Upper lobe of right lung (tissue), 1 donor: ENCODE measurements at regions not wholly inside any gene's neighbourhood (a gene's known extent, or its start where the extent isn't known, plus 50 kb on each side); places are given as distances from the start of the nearest gene placed in this dataset.

ENCODE experiments used
- ATAC-seq: fragments of 200-7000 bp; cut with Tn5 transposase; one replicate; pipeline ENCODE4 v1.9.1; 2020; ENCODE audit warnings: mild to moderate bottlenecking, moderate library complexity
- DNase-seq: peaks from one replicate; pipeline ENCODE4 v3.0.0-alpha.2; 2020
- H3K27ac ChIP-seq: fragments of 200-600 bp; one replicate; pipeline ENCODE4 v1.8.0; 2022
- H3K27me3 ChIP-seq: fragments of 200-600 bp; one replicate; pipeline ENCODE4 v1.8.0; 2022; ENCODE audit warnings: mild to moderate bottlenecking
- H3K36me3 ChIP-seq: fragments of 200-600 bp; one replicate; pipeline ENCODE4 v1.8.0; 2022
- H3K4me1 ChIP-seq: fragments of 200-600 bp; one replicate; pipeline ENCODE4 v1.8.0; 2022
- H3K4me3 ChIP-seq: fragments of 200-600 bp; one replicate; pipeline ENCODE4 v1.8.0; 2022; ENCODE audit warnings: mild to moderate bottlenecking
- H3K9me3 ChIP-seq: fragments of 200-600 bp; one replicate; pipeline ENCODE4 v1.8.0; 2022
- CTCF ChIP-seq: fragments of 200-600 bp; IDR thresholded peaks from one replicate; pipeline ENCODE4 v1.8.0; 2022; ENCODE audit warnings: antibody characterized with exemption
- intact Hi-C: fragments of 100-400 bp; cut with DNase I; formaldehyde crosslinking; loops from one replicate; pipeline ENCODE4 v1.11.0; 2022
- donor health status: DM: no; HTN: yes; CAD: no; lungs with severe emphysema.

- DNase-seq (no peak), ATAC-seq (peak; percentile 90)
- Histone ChIP-seq H3K27me3 (no peaks in the 10 kb centered on the region), H3K27ac (no peak overlapping the region), H3K36me3 (no peaks in the 10 kb centered on the region), H3K4me1 (no peaks in the 10 kb centered on the region), H3K9me3 (no peaks in the 10 kb centered on the region), H3K4me3 (no peak overlapping the region)
- intact Hi-C loops, result no loop called here
- no peak for TF ChIP-seq CTCF
These were observed 1325.5 kb downstream of the XPNPEP1 start for GRCh38 chr10:108597657-108598319.

- no peaks in the 10 kb centered on the region for H3K4me1 ChIP-seq
- no peaks in the 10 kb centered on the region for H3K36me3 ChIP-seq
- TF ChIP-seq CTCF, result no peak
- DNase-seq, result no peak
- no peak for ATAC-seq
- no peak overlapping the region for H3K27ac ChIP-seq
- intact Hi-C loops, result no loop called here
- H3K4me3 ChIP-seq, result no peak overlapping the region
- H3K27me3 ChIP-seq, result no peaks in the 10 kb centered on the region
- H3K9me3 ChIP-seq, result no peaks in the 10 kb centered on the region
These were observed 1326.3 kb downstream of the XPNPEP1 start for GRCh38 chr10:108597031-108597430.

- H3K27ac ChIP-seq, result no peak overlapping the region
- H3K4me1 ChIP-seq, result no peaks in the 10 kb centered on the region
- no peaks in the 10 kb centered on the region for H3K9me3 ChIP-seq
- intact Hi-C loops, result no loop called here
- DNase-seq (no peak), ATAC-seq (no peak)
- no peak for TF ChIP-seq CTCF
- H3K4me3 ChIP-seq, result no peak overlapping the region
- H3K36me3 ChIP-seq, result no peaks in the 10 kb centered on the region
- no peaks in the 10 kb centered on the region for H3K27me3 ChIP-seq
These were observed 1330.4 kb downstream of the XPNPEP1 start for GRCh38 chr10:108592956-108593355.

- no peak for TF ChIP-seq CTCF
- no peak overlapping the region for H3K4me3 ChIP-seq
- no peaks in the 10 kb centered on the region for H3K36me3 ChIP-seq
- H3K4me1 ChIP-seq, result no peaks in the 10 kb centered on the region
- no peaks in the 10 kb centered on the region for H3K27me3 ChIP-seq
- intact Hi-C loops, result no loop called here
- no peak overlapping the region for H3K27ac ChIP-seq
- H3K9me3 ChIP-seq, result no peaks in the 10 kb centered on the region
- DNase-seq, result no peak
- no peak for ATAC-seq
These were observed 1331.9 kb downstream of the XPNPEP1 start for GRCh38 chr10:108591417-108591816.

GRCh38 chr10:108586424-108586823, 1336.9 kb downstream of the XPNPEP1 start:
- no peaks in the 10 kb centered on the region for H3K27me3 ChIP-seq
- DNase-seq (no peak), ATAC-seq (no peak)
- no peaks in the 10 kb centered on the region for H3K4me1 ChIP-seq
- no peak overlapping the region for H3K27ac ChIP-seq
- H3K36me3 ChIP-seq, result no peaks in the 10 kb centered on the region
- no peak overlapping the region for H3K4me3 ChIP-seq
- H3K9me3 ChIP-seq, result no peaks in the 10 kb centered on the region
- intact Hi-C loops, result no loop called here
- no peak for TF ChIP-seq CTCF

GRCh38 chr10:108583877-108584276, 1339.4 kb downstream of the XPNPEP1 start:
- Histone ChIP-seq H3K4me1 (no peaks in the 10 kb centered on the region), H3K27me3 (no peaks in the 10 kb centered on the region), H3K4me3 (no peak overlapping the region), H3K36me3 (no peaks in the 10 kb centered on the region), H3K27ac (no peak overlapping the region), H3K9me3 (no peaks in the 10 kb centered on the region)
- intact Hi-C loops, result no loop called here
- ATAC-seq (no peak), DNase-seq (no peak)
- no peak for TF ChIP-seq CTCF
